DOHH2 (cell line): ENCODE measurements at regions not wholly inside any gene's neighbourhood (a gene's known extent, or its start where the extent isn't known, plus 50 kb on each side); places are given as distances from the start of the nearest gene placed in this dataset.

Experiments
- CTCF ChIP-seq: fragments of 200-600 bp; sonication (generic); IDR thresholded peaks from one replicate; pipeline ENCODE4 v1.5.1; 2014; ENCODE audit warnings: antibody characterized with exemption, mild to moderate bottlenecking, low read depth, low read length; ENCODE audit not compliant: poor library complexity, severe bottlenecking
- EZH2phosphoT487 ChIP-seq: fragments of 200-600 bp; sonication (generic); IDR thresholded peaks from 2 replicates; pipeline ENCODE4 v1.6.1; 2017; ENCODE audit warnings: borderline replicate concordance, mild to moderate bottlenecking, antibody characterized with exemption, low read length, moderate library complexity, mixed read lengths

DNA sequence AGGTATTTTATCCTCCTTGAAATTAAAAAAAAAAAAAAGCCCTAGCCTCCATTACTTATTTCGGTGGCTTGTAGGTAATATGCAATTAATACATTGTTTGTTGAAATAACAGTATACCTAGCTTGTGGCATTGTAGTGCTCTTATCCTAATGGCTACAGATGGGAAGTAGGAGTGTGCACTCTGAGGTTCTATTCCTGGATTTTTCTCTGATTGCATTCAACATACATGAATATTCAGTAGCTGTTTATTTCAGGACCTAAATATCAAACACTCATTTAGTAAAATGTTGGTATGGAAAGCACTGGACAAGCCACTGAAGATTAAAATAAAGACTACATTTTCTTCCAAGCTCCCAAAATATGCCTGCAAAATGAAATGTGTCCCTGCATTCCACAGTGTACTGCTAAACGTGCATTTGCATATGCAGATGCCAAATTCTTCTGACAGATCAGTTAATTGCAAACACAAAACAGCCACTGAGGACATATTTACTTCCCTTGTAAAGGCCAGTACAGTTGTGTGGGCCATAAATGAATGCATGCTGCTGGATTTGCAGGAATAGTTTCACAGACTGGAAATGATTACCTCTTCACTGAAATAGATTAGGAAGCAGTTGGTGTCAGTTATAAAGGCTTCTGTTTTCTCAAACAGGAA, 826.1 kb downstream of the PRELID2 start:
- no peak for TF ChIP-seq CTCF
- TF ChIP-seq EZH2phosphoT487: no peak
